RWPE1 (cell line): ENCODE measurements at regions not wholly inside any gene's neighbourhood (a gene's known extent, or its start where the extent isn't known, plus 50 kb on each side); places are given as distances from the start of the nearest gene placed in this dataset.

Source experiments
- CTCF ChIA-PET: fragments of 350-600 bp; sonication (Branson Sonifier 250); formaldehyde crosslinking; extraction: SDS; loops from one replicate; lab custom pipeline; 2021; lab: Yijun Ruan, JAX
- POLR2A ChIA-PET: fragments of 400-600 bp; formaldehyde crosslinking; extraction: SDS; loops from one replicate; lab custom pipeline; 2020; ENCODE audit warnings: antibody characterized with exemption; ENCODE audit not compliant: low non-redundant PET; lab: Yijun Ruan, JAX
- DNase-seq: peaks from one replicate; pipeline ENCODE4 v3.0.0; 2012; ENCODE audit warnings: low spot score
- H3K27ac ChIP-seq: fragments of 450-650 bp; 2 replicates; pipeline ENCODE4 v1.5.1; 2017
- TF ChIP-seq, protein P1 (sequence below): fragments of 450-650 bp; conservative IDR thresholded peaks from 2 replicates; pipeline ENCODE4 v1.5.1; 2017; ENCODE audit warnings: low read depth, mild to moderate bottlenecking

DNA sequence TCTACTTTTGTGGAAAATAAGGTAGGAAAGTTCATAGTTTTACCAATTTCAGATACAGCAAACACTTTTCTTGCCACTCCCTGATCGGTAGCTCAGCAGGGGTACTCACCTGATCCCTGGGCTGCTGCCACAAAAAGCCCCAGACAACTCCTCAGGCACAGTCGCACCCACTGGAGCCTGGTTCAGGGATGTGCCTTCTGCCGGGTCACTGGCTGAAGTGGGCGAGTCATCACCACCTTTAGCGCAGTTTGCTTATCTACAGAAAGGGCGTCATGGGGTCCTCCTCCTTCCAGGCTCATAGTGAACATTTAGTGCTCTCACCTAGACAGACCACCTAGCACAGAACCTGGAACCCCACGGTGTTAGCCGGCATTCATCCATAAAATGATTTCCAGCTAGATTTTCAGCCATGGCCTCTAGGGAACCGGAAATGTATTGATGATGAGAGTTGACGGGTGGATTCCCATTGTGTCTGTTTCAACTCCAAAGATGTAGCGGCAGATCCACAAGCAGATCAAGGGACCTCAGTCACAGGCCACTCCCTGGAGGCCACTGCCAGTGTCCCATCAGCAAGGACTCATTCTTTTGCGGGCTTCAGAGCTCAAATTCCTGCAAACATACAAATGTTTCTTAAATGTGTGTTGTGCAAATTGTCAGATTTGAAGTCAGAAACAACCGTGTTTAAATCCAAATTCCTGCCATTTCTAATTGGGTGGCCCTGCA lies 408.4 kb upstream of the SALL3 start:
- H3K27ac ChIP-seq, result no peak overlapping the region
- POLR2A ChIA-PET, result no interaction called here
- TF ChIP-seq, protein P1, sequence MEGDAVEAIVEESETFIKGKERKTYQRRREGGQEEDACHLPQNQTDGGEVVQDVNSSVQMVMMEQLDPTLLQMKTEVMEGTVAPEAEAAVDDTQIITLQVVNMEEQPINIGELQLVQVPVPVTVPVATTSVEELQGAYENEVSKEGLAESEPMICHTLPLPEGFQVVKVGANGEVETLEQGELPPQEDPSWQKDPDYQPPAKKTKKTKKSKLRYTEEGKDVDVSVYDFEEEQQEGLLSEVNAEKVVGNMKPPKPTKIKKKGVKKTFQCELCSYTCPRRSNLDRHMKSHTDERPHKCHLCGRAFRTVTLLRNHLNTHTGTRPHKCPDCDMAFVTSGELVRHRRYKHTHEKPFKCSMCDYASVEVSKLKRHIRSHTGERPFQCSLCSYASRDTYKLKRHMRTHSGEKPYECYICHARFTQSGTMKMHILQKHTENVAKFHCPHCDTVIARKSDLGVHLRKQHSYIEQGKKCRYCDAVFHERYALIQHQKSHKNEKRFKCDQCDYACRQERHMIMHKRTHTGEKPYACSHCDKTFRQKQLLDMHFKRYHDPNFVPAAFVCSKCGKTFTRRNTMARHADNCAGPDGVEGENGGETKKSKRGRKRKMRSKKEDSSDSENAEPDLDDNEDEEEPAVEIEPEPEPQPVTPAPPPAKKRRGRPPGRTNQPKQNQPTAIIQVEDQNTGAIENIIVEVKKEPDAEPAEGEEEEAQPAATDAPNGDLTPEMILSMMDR, result no peak
- CTCF ChIA-PET, result no interaction called here
- DNase-seq, result no peak

DNA sequence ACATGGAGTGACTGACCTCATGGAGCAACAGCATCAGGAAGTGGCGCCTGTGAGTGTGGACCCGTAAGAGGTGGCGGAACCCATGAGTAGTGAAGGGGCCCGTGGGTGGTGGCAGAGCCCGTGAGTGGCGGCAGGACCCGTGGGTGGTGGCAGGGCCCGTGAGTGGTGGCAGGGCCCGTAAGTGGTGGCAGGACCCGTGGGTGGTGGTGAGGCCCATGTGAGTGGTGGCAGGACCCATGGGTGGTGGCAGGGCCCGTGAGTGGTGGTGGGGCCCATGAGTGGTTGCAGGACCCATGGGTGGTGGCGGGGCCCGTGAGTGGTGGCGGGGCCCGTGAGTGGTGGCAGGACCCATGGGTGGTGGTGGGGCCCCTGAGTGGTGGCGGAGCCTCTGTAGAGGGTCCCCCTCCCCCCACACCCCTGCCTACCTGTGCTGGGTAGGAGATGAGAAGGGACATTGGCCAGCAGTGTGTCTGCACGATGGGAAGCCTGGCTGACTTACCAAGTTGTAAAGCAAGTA lies 407.7 kb upstream of the SALL3 start:
- H3K27ac ChIP-seq, result no peak overlapping the region
- no peak for DNase-seq
- POLR2A ChIA-PET, result no interaction called here
- CTCF ChIA-PET, result no interaction called here
- TF ChIP-seq, protein P1, result no peak

DNA sequence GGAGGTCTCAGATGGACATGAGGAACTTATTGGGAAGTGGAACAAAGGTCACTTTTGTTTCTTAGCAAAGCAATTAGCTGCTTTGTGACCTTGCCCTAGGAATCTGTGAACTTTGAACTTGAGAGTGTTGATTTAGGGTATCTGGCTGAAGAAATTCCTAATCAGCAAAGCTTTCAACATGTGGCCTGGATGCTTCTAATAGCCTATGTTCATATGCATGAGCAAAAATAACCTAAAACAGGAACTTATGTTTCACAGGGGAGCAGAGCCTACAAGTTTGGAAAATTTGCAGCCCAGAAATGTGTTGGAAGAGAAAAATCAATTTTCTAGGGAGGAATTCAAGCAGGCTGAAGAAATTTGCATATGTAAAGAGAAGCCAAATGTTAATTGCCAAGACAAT lies 405.8 kb upstream of the SALL3 start:
- ChIA-PET POLR2A (no interaction called here), CTCF (no interaction called here)
- TF ChIP-seq, protein P1, result no peak
- H3K27ac ChIP-seq, result no peak overlapping the region
- DNase-seq, result no peak

DNA sequence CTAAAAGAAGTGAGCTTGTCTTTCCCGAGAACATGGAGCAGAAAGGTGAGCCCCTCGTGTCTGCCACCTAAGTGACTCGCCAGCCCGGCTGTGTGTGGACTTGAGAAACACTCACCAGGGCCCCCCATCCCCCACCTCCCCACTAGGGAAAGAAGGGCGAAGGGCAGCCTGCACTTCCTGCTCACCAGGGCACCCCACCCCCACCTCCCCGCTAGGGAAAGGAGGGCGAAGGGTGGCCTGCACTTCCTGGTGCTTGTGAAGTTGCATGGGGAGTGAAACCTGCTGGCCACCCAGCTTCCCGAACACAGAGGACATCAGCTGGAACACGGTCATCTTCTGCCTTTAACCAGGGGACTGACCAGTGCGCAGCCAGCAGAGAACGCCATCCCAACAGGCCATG lies 402.7 kb upstream of the SALL3 start:
- no peak overlapping the region for H3K27ac ChIP-seq
- DNase-seq, result no peak
- TF ChIP-seq, protein P1, result no peak
- CTCF ChIA-PET, result no interaction called here
- POLR2A ChIA-PET, result no interaction called here

DNA sequence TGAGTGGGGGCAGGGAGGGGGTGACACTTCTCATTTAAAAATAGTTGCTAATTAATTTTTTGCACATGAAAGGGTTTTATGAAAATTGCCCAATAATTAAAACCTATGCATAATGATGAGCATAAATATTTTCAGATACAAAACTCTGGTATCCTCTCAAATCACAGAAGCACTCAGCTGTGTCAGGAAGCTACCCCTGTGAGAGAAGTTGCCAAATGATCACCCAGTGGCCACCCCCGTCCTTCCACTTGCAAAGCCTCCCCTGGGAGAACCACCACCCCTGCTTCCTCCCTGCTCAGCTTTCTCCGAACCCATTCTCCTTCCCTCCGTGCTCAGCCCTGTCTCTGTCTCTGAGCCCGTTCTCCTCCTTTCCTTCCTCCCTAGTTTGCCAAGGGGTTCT lies 400.2 kb upstream of the SALL3 start:
- CTCF ChIA-PET, result no interaction called here
- TF ChIP-seq, protein P1, result no peak
- DNase-seq, result no peak

DNA sequence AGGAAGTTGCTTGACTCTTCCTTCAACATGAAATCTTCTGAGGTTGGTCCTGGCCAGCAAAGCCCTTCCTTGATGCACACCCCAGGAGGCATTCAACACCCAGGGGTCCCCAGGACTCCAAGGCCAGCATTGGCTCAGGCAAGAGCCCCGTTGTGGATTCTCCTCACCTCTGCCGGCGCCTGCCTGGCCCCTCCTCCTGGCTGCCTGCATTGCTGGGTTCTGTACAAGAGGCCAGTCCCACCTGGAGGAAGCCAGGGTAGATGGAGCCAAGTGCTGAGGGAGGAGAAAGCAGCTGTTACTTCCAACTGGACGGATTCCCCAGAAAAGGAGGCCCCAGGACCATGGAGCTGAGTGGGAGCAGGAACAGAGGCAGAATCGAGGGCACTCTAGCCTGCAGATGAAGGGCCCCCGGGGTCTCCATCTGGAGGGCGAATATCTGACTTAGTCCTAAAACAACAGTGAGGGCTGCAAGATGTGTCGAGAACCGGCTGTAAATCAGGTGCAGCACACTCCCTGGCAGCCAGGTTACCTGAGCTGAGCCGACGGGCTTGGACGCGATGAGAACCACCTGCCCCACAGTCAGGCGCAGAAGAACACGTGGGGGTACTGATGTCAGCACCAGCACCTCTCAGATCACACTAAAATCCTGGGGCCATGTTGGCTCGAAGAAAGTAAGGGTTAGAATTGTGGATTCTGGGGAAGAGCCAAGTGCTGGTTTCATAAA lies 399.6 kb upstream of the SALL3 start:
- POLR2A ChIA-PET, result no interaction called here
- H3K27ac ChIP-seq, result no peak overlapping the region
- DNase-seq, result no peak
- CTCF ChIA-PET, result no interaction called here
- TF ChIP-seq, protein P1, result no peak

More for the DNA sequence above, 400.2 kb upstream of the SALL3 start:
- H3K27ac ChIP-seq, result no peak overlapping the region
- POLR2A ChIA-PET, result no interaction called here
